K562 (cell line): ENCODE measurements at regions not wholly inside any gene's neighbourhood (a gene's known extent, or its start where the extent isn't known, plus 50 kb on each side); places are given as distances from the start of the nearest gene placed in this dataset.

ENCODE experiments used
- DEAF1 ChIP-seq: fragments of 450-650 bp; formaldehyde crosslinking; IDR thresholded peaks from 2 replicates; pipeline ENCODE4 v1.4.0; 2020; ENCODE audit warnings: mild to moderate bottlenecking, moderate library complexity
- ILK ChIP-seq: fragments of 450-650 bp; IDR thresholded peaks from 2 replicates; pipeline ENCODE4 v1.6.1; 2016; ENCODE audit warnings: missing genetic modification characterization, low read depth, mild to moderate bottlenecking, missing compliant biosample characterization, moderate library complexity, borderline replicate concordance
- SMAD3 ChIP-seq: fragments of 450-650 bp; formaldehyde crosslinking; conservative IDR thresholded peaks from 2 replicates; pipeline ENCODE4 v1.4.0; 2020; ENCODE audit warnings: mild to moderate bottlenecking
- ZNF408 ChIP-seq: fragments of 250-450 bp; sonication (Bioruptor Pico); IDR thresholded peaks from 2 replicates; pipeline ENCODE4 v1.4.0; 2020; ENCODE audit warnings: low read depth, mild to moderate bottlenecking, moderate library complexity
- TF ChIP-seq, protein P1 (sequence below): fragments of 250-450 bp; sonication (Bioruptor Pico); IDR thresholded peaks from 2 replicates; pipeline ENCODE4 v1.4.0; 2020
- TF ChIP-seq, protein P2 (sequence below): fragments of 450-650 bp; IDR thresholded peaks from 2 replicates; pipeline ENCODE4 v1.6.1; 2016; ENCODE audit warnings: borderline replicate concordance

GRCh38 chr4:177673985-177674489, 231.8 kb upstream of the AGA start (continued):
- TF ChIP-seq, protein P1, sequence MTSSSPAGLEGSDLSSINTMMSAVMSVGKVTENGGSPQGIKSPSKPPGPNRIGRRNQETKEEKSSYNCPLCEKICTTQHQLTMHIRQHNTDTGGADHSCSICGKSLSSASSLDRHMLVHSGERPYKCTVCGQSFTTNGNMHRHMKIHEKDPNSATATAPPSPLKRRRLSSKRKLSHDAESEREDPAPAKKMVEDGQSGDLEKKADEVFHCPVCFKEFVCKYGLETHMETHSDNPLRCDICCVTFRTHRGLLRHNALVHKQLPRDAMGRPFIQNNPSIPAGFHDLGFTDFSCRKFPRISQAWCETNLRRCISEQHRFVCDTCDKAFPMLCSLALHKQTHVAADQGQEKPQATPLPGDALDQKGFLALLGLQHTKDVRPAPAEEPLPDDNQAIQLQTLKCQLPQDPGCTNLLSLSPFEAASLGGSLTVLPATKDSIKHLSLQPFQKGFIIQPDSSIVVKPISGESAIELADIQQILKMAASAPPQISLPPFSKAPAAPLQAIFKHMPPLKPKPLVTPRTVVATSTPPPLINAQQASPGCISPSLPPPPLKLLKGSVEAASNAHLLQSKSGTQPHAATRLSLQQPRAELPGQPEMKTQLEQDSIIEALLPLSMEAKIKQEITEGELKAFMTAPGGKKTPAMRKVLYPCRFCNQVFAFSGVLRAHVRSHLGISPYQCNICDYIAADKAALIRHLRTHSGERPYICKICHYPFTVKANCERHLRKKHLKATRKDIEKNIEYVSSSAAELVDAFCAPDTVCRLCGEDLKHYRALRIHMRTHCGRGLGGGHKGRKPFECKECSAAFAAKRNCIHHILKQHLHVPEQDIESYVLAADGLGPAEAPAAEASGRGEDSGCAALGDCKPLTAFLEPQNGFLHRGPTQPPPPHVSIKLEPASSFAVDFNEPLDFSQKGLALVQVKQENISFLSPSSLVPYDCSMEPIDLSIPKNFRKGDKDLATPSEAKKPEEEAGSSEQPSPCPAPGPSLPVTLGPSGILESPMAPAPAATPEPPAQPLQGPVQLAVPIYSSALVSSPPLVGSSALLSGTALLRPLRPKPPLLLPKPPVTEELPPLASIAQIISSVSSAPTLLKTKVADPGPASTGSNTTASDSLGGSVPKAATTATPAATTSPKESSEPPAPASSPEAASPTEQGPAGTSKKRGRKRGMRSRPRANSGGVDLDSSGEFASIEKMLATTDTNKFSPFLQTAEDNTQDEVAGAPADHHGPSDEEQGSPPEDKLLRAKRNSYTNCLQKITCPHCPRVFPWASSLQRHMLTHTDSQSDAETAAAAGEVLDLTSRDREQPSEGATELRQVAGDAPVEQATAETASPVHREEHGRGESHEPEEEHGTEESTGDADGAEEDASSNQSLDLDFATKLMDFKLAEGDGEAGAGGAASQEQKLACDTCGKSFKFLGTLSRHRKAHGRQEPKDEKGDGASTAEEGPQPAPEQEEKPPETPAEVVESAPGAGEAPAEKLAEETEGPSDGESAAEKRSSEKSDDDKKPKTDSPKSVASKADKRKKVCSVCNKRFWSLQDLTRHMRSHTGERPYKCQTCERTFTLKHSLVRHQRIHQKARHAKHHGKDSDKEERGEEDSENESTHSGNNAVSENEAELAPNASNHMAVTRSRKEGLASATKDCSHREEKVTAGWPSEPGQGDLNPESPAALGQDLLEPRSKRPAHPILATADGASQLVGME (CRISPR knock-in tag): no peak
- TF ChIP-seq SMAD3 (CRISPR knock-in tag): no peak
- TF ChIP-seq ZNF408 (CRISPR knock-in tag): no peak
- no peak for TF ChIP-seq ILK (tag)
- TF ChIP-seq, protein P2, sequence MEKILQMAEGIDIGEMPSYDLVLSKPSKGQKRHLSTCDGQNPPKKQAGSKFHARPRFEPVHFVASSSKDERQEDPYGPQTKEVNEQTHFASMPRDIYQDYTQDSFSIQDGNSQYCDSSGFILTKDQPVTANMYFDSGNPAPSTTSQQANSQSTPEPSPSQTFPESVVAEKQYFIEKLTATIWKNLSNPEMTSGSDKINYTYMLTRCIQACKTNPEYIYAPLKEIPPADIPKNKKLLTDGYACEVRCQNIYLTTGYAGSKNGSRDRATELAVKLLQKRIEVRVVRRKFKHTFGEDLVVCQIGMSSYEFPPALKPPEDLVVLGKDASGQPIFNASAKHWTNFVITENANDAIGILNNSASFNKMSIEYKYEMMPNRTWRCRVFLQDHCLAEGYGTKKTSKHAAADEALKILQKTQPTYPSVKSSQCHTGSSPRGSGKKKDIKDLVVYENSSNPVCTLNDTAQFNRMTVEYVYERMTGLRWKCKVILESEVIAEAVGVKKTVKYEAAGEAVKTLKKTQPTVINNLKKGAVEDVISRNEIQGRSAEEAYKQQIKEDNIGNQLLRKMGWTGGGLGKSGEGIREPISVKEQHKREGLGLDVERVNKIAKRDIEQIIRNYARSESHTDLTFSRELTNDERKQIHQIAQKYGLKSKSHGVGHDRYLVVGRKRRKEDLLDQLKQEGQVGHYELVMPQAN: no peak
- TF ChIP-seq DEAF1 (CRISPR knock-in tag): no peak
